ENCODE measurements at regions not wholly inside any gene's neighbourhood (a gene's known extent, or its start where the extent isn't known, plus 50 kb on each side); places are given as distances from the start of the nearest gene placed in this dataset.
"Not testable (repeated sequence)": the region's sequence is repeated elsewhere in the genome, so short reads cannot be mapped to it uniquely, and the experiment has no call there.

DNA sequence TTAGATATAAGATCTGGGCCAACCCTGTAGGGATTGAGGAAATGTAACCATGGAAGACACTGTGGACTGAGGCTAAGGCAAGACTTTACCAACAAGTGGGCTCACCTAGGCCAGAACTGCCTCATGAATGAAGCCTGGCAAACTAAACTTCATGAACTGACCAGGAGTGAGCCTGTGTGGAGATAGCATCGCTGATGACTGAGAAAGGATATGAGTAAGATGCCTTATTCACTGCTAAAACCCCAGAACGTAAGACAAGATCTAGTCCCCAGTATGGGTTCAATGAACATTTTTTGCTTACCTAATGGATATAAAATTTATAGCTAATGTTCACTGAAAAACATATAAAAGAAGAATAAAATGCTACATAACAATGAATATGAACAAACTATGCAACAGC, 399.8 kb downstream of the SATB2 start:
- TF ChIP-seq Cebpa-rat (IDR thresholded peaks at IDR 0.05), result no peak
- no peaks in the 10 kb centered on the region for H3K4me1 ChIP-seq
- no peaks in the 10 kb centered on the region for H3K27me3 ChIP-seq
- H3K4me3 ChIP-seq, result no peak overlapping the region
- no peak overlapping the region for H3K4me2 ChIP-seq
- no peaks in the 10 kb centered on the region for H3K36me3 ChIP-seq
- H3K27ac ChIP-seq, result no peak overlapping the region
- H3K9ac ChIP-seq, result no peak overlapping the region
- no peaks in the 10 kb centered on the region for H4K20me1 ChIP-seq
- H3K9me3 ChIP-seq (replicated peaks in 1 of 11), result peaks cover 1 to 9% (median 5%) of the 10 kb centered on the region in 11 experiments; a peak in 13 of 22 replicates

DNA sequence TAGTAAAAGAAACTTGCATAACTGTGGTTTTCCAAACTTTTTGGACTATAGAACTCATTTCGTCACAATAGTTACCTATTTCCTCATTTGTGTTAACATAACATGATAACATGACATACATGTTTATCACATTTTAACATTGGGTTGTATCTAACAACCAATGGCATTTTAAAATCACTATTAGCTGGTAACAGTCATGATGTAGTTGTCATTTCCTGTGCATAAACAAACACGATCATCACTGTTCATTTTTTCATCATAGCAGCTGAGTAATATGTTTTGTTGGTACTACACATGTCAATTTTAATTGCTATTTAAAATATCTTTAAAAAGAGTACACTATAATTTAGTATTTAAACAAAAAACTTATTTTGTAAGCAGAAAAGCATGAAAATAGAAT, 402.4 kb downstream of the SATB2 start:
- H3K9me3 ChIP-seq (replicated peaks in 1 of 11), result no peaks in the 10 kb centered on the region
- H3K4me1 ChIP-seq, result no peaks in the 10 kb centered on the region
- no peak overlapping the region for H3K9ac ChIP-seq
- H3K27ac ChIP-seq, result no peak overlapping the region
- H3K4me3 ChIP-seq, result no peak overlapping the region
- H3K4me2 ChIP-seq, result no peak overlapping the region
- H3K27me3 ChIP-seq, result no peaks in the 10 kb centered on the region
- H3K36me3 ChIP-seq, result no peaks in the 10 kb centered on the region
- no peaks in the 10 kb centered on the region for H4K20me1 ChIP-seq
- TF ChIP-seq Cebpa-rat (IDR thresholded peaks at IDR 0.05), result no peak

DNA sequence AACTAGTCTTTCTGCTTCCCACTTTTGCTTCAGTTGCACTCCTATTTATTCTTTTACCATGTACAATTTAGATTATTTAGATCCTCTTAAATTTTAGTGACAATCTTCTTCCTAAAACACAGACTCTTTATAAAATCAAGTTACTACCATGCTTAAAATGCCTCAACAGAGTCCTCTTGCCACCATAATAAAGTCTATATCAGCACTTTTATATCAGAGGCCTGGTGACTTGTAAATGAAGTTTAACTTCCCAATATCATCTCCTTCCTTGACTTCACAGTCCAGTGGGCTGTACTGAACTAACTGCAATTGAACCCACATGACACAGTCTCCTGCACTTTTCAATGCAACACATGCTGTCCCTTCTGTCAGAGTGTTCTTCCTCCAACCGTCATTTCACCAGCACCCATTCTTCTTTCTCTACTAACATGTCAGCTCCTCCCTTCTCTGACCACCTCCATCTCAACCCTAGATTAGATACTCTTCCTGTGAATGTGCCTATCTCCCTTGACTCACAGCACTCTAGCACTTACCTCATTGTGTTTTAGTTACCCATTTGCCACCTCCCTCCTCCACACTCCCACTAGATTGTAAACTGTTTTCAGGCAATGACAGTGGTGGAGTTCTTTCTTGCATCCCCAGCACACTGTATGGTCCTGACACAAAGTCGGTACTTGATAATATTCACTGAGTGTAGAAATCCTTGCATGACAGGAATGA, 414.9 kb downstream of the SATB2 start:
- Histone ChIP-seq H3K9me3 (replicated peaks in 1 of 11) (no peaks in the 10 kb centered on the region), H3K27ac (no peak overlapping the region), H3K4me3 (no peak overlapping the region), H3K27me3 (no peaks in the 10 kb centered on the region), H4K20me1 (no peaks in the 10 kb centered on the region), H3K9ac (no peak overlapping the region), H3K4me2 (no peak overlapping the region), H3K4me1 (no peaks in the 10 kb centered on the region), H3K36me3 (no peaks in the 10 kb centered on the region)
- TF ChIP-seq Cebpa-rat (IDR thresholded peaks at IDR 0.05), result no peak

DNA sequence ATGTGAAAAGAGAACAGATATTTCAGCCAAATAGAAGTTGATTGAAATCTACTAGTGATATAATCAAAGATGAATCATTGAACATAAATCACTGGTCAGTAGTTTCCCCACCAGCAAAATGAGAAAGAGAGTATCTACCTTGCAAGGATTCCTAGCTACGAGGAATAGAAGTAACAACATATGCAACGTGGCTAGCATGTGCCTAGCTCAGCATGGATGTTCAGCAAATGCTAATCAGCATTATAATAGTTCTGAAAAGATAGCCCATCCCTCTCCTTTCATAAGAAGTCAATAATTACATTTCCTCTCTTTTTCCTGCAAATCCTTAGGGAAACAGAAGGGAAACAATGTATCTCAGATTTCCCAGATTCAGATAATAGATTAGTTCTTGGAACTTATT, 417.2 kb downstream of the SATB2 start:
- H3K36me3 ChIP-seq, result no peaks in the 10 kb centered on the region
- H3K4me2 ChIP-seq, result no peak overlapping the region
- no peak for TF ChIP-seq Cebpa-rat (IDR thresholded peaks at IDR 0.05)

DNA sequence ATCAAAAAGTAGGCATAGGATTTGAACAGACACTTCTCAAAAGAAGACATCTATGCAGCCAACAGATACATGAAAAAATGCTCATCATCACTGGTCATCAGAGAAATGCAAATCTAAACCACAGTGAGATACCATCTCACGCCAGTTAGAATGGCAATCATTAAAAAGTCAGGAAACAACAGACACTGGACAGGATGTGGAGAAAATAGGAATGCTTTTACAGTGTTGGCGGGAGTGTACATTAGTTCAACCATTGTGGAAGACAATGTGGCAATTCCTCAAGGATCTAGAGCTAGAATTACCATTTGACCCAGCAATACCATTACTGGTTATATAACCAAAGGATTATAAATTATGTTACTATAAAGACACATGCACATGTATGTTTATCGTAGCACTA, 424.0 kb downstream of the SATB2 start:
- H3K9me3 ChIP-seq (replicated peaks in 1 of 11); H3K27ac ChIP-seq; H3K4me3 ChIP-seq; H3K36me3 ChIP-seq; H3K27me3 ChIP-seq; H3K4me1 ChIP-seq; H3K9ac ChIP-seq; H4K20me1 ChIP-seq; H3K4me2 ChIP-seq: not testable (repeated sequence)

More for the DNA sequence above, 417.2 kb downstream of the SATB2 start:
- Histone ChIP-seq H3K27me3 (no peaks in the 10 kb centered on the region), H3K4me3 (no peak overlapping the region), H3K9me3 (replicated peaks in 1 of 11) (no peaks in the 10 kb centered on the region), H4K20me1 (no peaks in the 10 kb centered on the region), H3K4me1 (no peaks in the 10 kb centered on the region), H3K27ac (no peak overlapping the region), H3K9ac (no peak overlapping the region)

DNA sequence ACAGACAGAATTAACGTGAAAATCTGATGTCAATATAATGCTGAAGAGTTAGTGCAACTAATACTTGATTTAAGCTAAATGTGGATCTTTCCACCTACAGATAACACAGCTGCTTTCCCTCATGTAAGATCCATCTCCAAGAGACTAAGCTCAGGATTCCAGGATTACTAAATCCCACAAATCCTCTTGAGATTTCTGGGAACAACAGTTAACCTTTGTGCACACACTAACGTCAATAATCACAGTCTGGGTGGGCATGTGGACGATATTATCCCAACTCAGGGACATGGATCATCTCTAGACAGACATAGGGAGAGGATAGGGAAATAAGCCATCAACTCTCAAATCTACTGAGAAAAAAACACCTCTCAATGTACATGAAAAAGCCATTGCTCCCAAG, 432.6 kb downstream of the SATB2 start:
- Histone ChIP-seq H3K9ac (no peak overlapping the region), H3K27ac (no peak overlapping the region), H3K9me3 (replicated peaks in 1 of 11) (peaks cover 0 to 6% (median 0%) of the 10 kb centered on the region in 11 experiments; a peak in 2 of 22 replicates), H3K4me2 (no peak overlapping the region), H3K27me3 (no peaks in the 10 kb centered on the region), H3K4me3 (no peak overlapping the region), H4K20me1 (no peaks in the 10 kb centered on the region), H3K4me1 (no peaks in the 10 kb centered on the region), H3K36me3 (no peaks in the 10 kb centered on the region)
- TF ChIP-seq Cebpa-rat (IDR thresholded peaks at IDR 0.05), result no peak

DNA sequence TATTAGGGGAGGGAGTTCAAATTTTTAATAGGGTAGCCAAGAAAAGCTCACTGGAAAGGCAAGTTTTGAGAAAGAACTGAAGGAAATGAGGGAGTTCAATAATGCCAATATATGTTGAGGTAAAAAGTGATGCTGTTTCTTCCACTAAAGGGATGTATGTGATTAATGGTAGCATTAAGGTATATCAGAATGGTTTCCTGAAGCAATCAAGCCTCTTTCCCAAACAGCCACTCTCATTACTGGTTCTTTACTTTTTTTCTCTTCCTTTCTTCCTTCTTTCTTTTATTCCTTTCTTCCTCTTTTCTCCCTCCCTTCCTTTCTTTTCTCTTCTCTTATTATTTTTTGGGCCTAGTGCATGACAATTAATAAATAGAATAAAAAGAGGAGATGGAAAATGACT, 433.5 kb downstream of the SATB2 start:
- H3K9ac ChIP-seq, result no peak overlapping the region
- no peaks in the 10 kb centered on the region for H3K36me3 ChIP-seq
- no peak overlapping the region for H3K27ac ChIP-seq
- H3K4me1 ChIP-seq, result no peaks in the 10 kb centered on the region
- no peak for TF ChIP-seq Cebpa-rat (IDR thresholded peaks at IDR 0.05)
- H3K4me3 ChIP-seq, result no peak overlapping the region
- H4K20me1 ChIP-seq, result no peaks in the 10 kb centered on the region
- peaks cover 0 to 6% (median 0%) of the 10 kb centered on the region in 11 experiments; a peak in 2 of 22 replicates for H3K9me3 ChIP-seq (replicated peaks in 1 of 11)
- H3K4me2 ChIP-seq, result no peak overlapping the region
- H3K27me3 ChIP-seq, result no peaks in the 10 kb centered on the region

DNA sequence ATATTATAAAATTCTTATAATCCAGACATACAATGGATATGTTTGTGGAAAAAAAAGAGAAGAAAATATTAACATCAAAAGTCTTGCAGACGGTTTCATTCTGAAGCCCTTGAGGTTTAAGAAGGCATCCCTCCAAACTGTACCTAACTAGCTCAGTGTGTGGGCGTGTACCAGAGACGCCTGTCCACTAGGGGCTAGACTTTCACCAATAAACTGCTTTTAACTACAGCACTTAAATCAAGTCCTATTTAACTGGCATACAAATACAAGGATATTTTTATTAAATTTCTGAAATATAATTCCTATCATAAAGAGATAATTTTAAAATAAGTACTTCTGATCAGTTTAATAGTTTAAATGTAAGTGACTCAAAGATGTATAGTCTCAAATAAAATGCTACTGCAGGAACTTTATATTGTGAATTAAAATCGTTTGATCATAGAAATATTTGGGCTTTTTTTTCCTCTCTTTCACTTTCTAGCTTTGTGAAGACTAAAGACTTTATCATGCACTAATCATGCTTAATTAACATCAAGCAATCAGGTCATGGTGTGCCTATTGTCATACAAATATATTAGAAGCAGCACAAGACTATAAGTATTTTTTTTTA, 437.7 kb downstream of the SATB2 start:
- TF ChIP-seq Cebpa-rat (IDR thresholded peaks at IDR 0.05), result no peak
- Histone ChIP-seq H3K4me3 (no peak overlapping the region), H3K27me3 (no peaks in the 10 kb centered on the region), H3K4me2 (no peak overlapping the region), H3K4me1 (no peaks in the 10 kb centered on the region), H3K36me3 (no peaks in the 10 kb centered on the region), H4K20me1 (no peaks in the 10 kb centered on the region), H3K27ac (no peak overlapping the region), H3K9ac (no peak overlapping the region), H3K9me3 (replicated peaks in 1 of 11) (no peaks in the 10 kb centered on the region)

DNA sequence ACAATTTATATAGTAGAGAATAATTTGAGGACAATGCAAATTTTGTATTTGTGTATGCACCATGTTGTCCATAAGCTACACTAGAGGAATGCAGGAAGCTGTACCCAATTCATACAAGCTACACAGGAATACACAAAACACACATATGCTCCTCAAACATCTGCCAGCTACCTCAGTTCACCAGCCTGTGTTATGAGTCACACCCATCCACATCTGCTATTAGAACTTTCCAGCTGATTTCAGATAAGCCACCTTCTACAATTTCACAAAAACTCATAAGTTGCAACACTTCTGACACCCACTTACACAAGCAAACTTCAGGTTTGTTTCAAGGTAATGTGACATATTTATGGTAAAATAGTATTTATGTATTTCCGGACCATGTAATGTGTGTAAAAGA, 438.9 kb downstream of the SATB2 start:
- no peak for TF ChIP-seq Cebpa-rat (IDR thresholded peaks at IDR 0.05)
- Histone ChIP-seq H3K27ac (no peak overlapping the region), H3K4me1 (no peaks in the 10 kb centered on the region), H3K4me3 (no peak overlapping the region), H3K4me2 (no peak overlapping the region), H3K9ac (no peak overlapping the region), H3K9me3 (replicated peaks in 1 of 11) (no peaks in the 10 kb centered on the region), H3K27me3 (no peaks in the 10 kb centered on the region), H3K36me3 (no peaks in the 10 kb centered on the region), H4K20me1 (no peaks in the 10 kb centered on the region)

DNA sequence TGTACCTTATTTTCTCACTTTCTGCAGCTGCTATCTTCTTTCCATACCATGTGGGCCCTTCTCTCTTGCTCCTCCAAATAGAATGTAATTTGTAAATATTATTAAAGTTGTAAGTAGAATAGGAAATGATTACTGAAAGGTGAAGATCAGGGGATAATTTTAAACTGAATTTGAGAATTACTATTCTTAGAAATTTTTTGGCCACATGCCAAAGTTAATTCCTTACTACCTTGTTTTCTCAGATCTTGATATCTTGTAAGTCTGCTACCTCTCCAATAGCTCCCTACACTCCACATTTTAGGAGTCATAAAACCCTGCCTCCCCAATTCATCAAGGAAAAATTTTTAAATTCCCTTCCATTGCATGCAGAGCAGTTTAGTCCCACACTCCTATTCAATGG, 442.7 kb downstream of the SATB2 start:
- Histone ChIP-seq H4K20me1 (no peaks in the 10 kb centered on the region), H3K4me1 (no peaks in the 10 kb centered on the region), H3K9me3 (replicated peaks in 1 of 11) (0 out of 22 replicates have a peak, but pooled peaks cover 0 to 6% (median 0%) of the 10 kb centered on the region in 11 experiments), H3K27ac (no peak overlapping the region), H3K4me2 (no peak overlapping the region), H3K27me3 (no peaks in the 10 kb centered on the region), H3K36me3 (no peaks in the 10 kb centered on the region), H3K4me3 (no peak overlapping the region), H3K9ac (no peak overlapping the region)
- no peak for TF ChIP-seq Cebpa-rat (IDR thresholded peaks at IDR 0.05)

Measured in BLaER1 treated with 17β-estradiol and CSF1 and Interleukin-3, amounts not matched to agents 10 nM and 100 nM (cell line).